ENCODE measurements at regions not wholly inside any gene's neighbourhood (a gene's known extent, or its start where the extent isn't known, plus 50 kb on each side); places are given as distances from the start of the nearest gene placed in this dataset.

- no peak for DNase-seq
- Histone ChIP-seq H3K4me2 (ENCODE audit: unreplicated experiment) (no peak overlapping the region), H3K9me2 (ENCODE audit: insufficient read depth) (no peaks in the 10 kb centered on the region), H3K27me3 (replicated peaks; ENCODE audit: insufficient read depth) (peaks cover 53% of the 10 kb centered on the region; the same call in 1 of the 2 replicates), H3K4me3 (no peak overlapping the region), H3K9ac (no peak overlapping the region), H3K4me1 (ENCODE audit: insufficient read depth) (no peaks in the 10 kb centered on the region), H3K36me3 (ENCODE audit: low read depth) (no peaks in the 10 kb centered on the region), H3K79me2 (ENCODE audit: insufficient read depth) (no peaks in the 10 kb centered on the region), H3F3A (ENCODE audit: insufficient read depth) (no peaks in the 10 kb centered on the region), H2AFZ (no peak overlapping the region), H3K27ac (no peak overlapping the region), H3K9me3 (ENCODE audit: low read depth) (no peaks in the 10 kb centered on the region), H4K20me1 (ENCODE audit: insufficient read depth) (no peaks in the 10 kb centered on the region)
- in situ Hi-C loops (cut with MboI), result no loop called here
- TF ChIP-seq EZH2phosphoT487 (IDR thresholded peaks at IDR 0.05; ENCODE audit: insufficient read depth, low read depth) (no peak), EZH2 (IDR thresholded peaks at IDR 0.05; ENCODE audit: insufficient read depth, poor library complexity, severe bottlenecking) (no peak)
- 48 to 50% methylated on average over 5 of the region's 5 CpGs for WGBS, 2 experiments (ENCODE audit: low coverage in 1 of 2, low lambda C conversion rate in 2 of 2, missing lambda C conversion rate in 2 of 2)
Observed at GRCh38 chr11:119934866-119935265, 203.0 kb downstream of the TRIM29 start.

GRCh38 chr11:119934267-119934666, 203.6 kb downstream of the TRIM29 start:
- DNase-seq, result no peak
- TF ChIP-seq EZH2phosphoT487 (IDR thresholded peaks at IDR 0.05; ENCODE audit: insufficient read depth, low read depth) (no peak), EZH2 (IDR thresholded peaks at IDR 0.05; ENCODE audit: insufficient read depth, poor library complexity, severe bottlenecking) (no peak)
- no peaks in the 10 kb centered on the region for H4K20me1 ChIP-seq (ENCODE audit: insufficient read depth)
- no peak overlapping the region for H3K27ac ChIP-seq
- no peak overlapping the region for H3K4me3 ChIP-seq
- H3K9me3 ChIP-seq (ENCODE audit: low read depth), result no peaks in the 10 kb centered on the region
- H3F3A ChIP-seq (ENCODE audit: insufficient read depth), result no peaks in the 10 kb centered on the region
- 45 to 47% methylated on average over 4 of the region's 4 CpGs for whole genome bisulfite sequencing, 2 experiments (ENCODE audit: low coverage in 1 of 2, low lambda C conversion rate in 2 of 2, missing lambda C conversion rate in 2 of 2)
- peaks cover 58% of the 10 kb centered on the region; the same call in 1 of the 2 replicates for H3K27me3 ChIP-seq (replicated peaks; ENCODE audit: insufficient read depth)
- H3K9ac ChIP-seq, result no peak overlapping the region
- no peaks in the 10 kb centered on the region for H3K79me2 ChIP-seq (ENCODE audit: insufficient read depth)
- no peak overlapping the region for H2AFZ ChIP-seq
- no peaks in the 10 kb centered on the region for H3K9me2 ChIP-seq (ENCODE audit: insufficient read depth)
- H3K4me1 ChIP-seq (ENCODE audit: insufficient read depth), result no peaks in the 10 kb centered on the region
- in situ Hi-C loops (cut with MboI), result no loop called here
- H3K4me2 ChIP-seq (ENCODE audit: unreplicated experiment), result no peak overlapping the region
- no peaks in the 10 kb centered on the region for H3K36me3 ChIP-seq (ENCODE audit: low read depth)

DNA sequence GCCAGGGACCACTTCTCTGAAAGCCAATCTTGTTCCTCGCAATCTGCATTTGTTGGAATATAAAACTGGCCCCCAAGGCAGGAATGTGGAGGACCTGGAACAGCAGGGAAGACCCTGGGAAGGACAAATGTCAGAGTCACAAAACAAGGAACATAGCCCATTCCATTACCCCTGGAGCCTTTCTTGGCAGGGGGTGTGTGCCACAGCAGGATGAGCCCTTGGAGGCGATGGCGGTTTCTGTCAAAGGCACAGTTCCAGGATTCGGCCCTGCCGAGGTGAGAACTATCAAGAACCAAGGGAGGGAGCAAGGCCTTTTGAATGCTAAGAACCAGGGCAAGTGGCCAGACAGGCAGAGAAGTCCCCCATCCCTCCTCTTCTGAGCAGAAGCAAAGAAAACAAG, 204.3 kb downstream of the TRIM29 start:
- H3K9ac ChIP-seq, result no peak overlapping the region
- H3K9me2 ChIP-seq (ENCODE audit: insufficient read depth), result no peaks in the 10 kb centered on the region
- TF ChIP-seq EZH2phosphoT487 (IDR thresholded peaks at IDR 0.05; ENCODE audit: insufficient read depth, low read depth) (no peak), EZH2 (IDR thresholded peaks at IDR 0.05; ENCODE audit: insufficient read depth, poor library complexity, severe bottlenecking) (no peak)
- no peak overlapping the region for H3K4me3 ChIP-seq
- H3F3A ChIP-seq (ENCODE audit: insufficient read depth), result no peaks in the 10 kb centered on the region
- no peaks in the 10 kb centered on the region for H3K79me2 ChIP-seq (ENCODE audit: insufficient read depth)
- H3K9me3 ChIP-seq (ENCODE audit: low read depth), result no peaks in the 10 kb centered on the region
- no peaks in the 10 kb centered on the region for H3K36me3 ChIP-seq (ENCODE audit: low read depth)
- WGBS, 2 experiments (ENCODE audit: low coverage in 1 of 2, low lambda C conversion rate in 2 of 2, missing lambda C conversion rate in 2 of 2), result 38 to 46% methylated on average over 5 of the region's 5 CpGs
- H3K27ac ChIP-seq, result no peak overlapping the region
- no peak for DNase-seq
- no peak overlapping the region for H2AFZ ChIP-seq
- H3K4me2 ChIP-seq (ENCODE audit: unreplicated experiment), result no peak overlapping the region
- H3K27me3 ChIP-seq (replicated peaks; ENCODE audit: insufficient read depth), result peaks cover 59% of the 10 kb centered on the region; the same call in 1 of the 2 replicates
- H3K4me1 ChIP-seq (ENCODE audit: insufficient read depth), result no peaks in the 10 kb centered on the region
- no peaks in the 10 kb centered on the region for H4K20me1 ChIP-seq (ENCODE audit: insufficient read depth)
- in situ Hi-C loops (cut with MboI), result no loop called here

GRCh38 chr11:119932828-119933562, 204.0 kb upstream of the NECTIN1 start:
- in situ Hi-C loops (cut with MboI), result no loop called here
- Histone ChIP-seq H3K4me3 (no peak overlapping the region), H3K9ac (no peak overlapping the region), H3K79me2 (ENCODE audit: insufficient read depth) (no peaks in the 10 kb centered on the region), H3K9me3 (ENCODE audit: low read depth) (no peaks in the 10 kb centered on the region), H3K27ac (no peak overlapping the region), H3K4me2 (ENCODE audit: unreplicated experiment) (no peak overlapping the region), H4K20me1 (ENCODE audit: insufficient read depth) (no peaks in the 10 kb centered on the region), H2AFZ (no peak overlapping the region), H3F3A (ENCODE audit: insufficient read depth) (no peaks in the 10 kb centered on the region), H3K9me2 (ENCODE audit: insufficient read depth) (no peaks in the 10 kb centered on the region), H3K36me3 (ENCODE audit: low read depth) (no peaks in the 10 kb centered on the region), H3K27me3 (replicated peaks; ENCODE audit: insufficient read depth) (peaks cover 57% of the 10 kb centered on the region; the same call in 1 of the 2 replicates), H3K4me1 (ENCODE audit: insufficient read depth) (no peaks in the 10 kb centered on the region)
- DNase-seq, result no peak
- no peak for TF ChIP-seq EZH2phosphoT487 (IDR thresholded peaks at IDR 0.05; ENCODE audit: insufficient read depth, low read depth)
- TF ChIP-seq EZH2 (IDR thresholded peaks at IDR 0.05; ENCODE audit: insufficient read depth, poor library complexity, severe bottlenecking), result no peak
- 11 to 13% methylated on average over 9 of the region's 9 CpGs for WGBS, 2 experiments (ENCODE audit: low coverage in 1 of 2, low lambda C conversion rate in 2 of 2, missing lambda C conversion rate in 2 of 2)

All from GM23248 (cell line).